ENCODE measurements at regions not wholly inside any gene's neighbourhood (a gene's known extent, or its start where the extent isn't known, plus 50 kb on each side); places are given as distances from the start of the nearest gene placed in this dataset.

GRCh38 chr2:66073172-66073571 is 361.8 kb upstream of the MEIS1 start:
- intact Hi-C loops (cut with DNase I): no loop called here
- no peak for TF ChIP-seq CTCF (IDR thresholded peaks at IDR 0.05)
- no peaks in the 10 kb centered on the region for H3K36me3 ChIP-seq
- H3K27me3 ChIP-seq: no peaks in the 10 kb centered on the region
- no peak overlapping the region for H3K27ac ChIP-seq
- ATAC-seq: no peak
- no peak overlapping the region for H3K4me3 ChIP-seq
- no peaks in the 10 kb centered on the region for H3K9me3 ChIP-seq
- no peak for DNase-seq
- H3K4me1 ChIP-seq: no peaks in the 10 kb centered on the region

GRCh38 chr2:66070721-66071602 is 364.0 kb upstream of the MEIS1 start:
- no peaks in the 10 kb centered on the region for H3K36me3 ChIP-seq
- no peaks in the 10 kb centered on the region for H3K27me3 ChIP-seq
- intact Hi-C loops (cut with DNase I): no loop called here
- no peak overlapping the region for H3K27ac ChIP-seq
- TF ChIP-seq CTCF (IDR thresholded peaks at IDR 0.05): no peak
- ATAC-seq (no peak), DNase-seq (no peak)
- H3K4me3 ChIP-seq: peak overlapping the region; percentile 34
- no peaks in the 10 kb centered on the region for H3K9me3 ChIP-seq
- H3K4me1 ChIP-seq: no peaks in the 10 kb centered on the region

GRCh38 chr2:66069937-66070720 is 364.8 kb upstream of the MEIS1 start:
- ATAC-seq (no peak), DNase-seq (no peak)
- intact Hi-C loops (cut with DNase I): no loop called here
- no peaks in the 10 kb centered on the region for H3K9me3 ChIP-seq
- H3K36me3 ChIP-seq: no peaks in the 10 kb centered on the region
- H3K4me1 ChIP-seq: no peaks in the 10 kb centered on the region
- no peak overlapping the region for H3K27ac ChIP-seq
- H3K27me3 ChIP-seq: no peaks in the 10 kb centered on the region
- no peak for TF ChIP-seq CTCF (IDR thresholded peaks at IDR 0.05)
- H3K4me3 ChIP-seq: peak overlapping the region; percentile 34

- ATAC-seq (no peak), DNase-seq (no peak)
- Histone ChIP-seq H3K27me3 (no peaks in the 10 kb centered on the region), H3K4me3 (no peak overlapping the region), H3K9me3 (no peaks in the 10 kb centered on the region), H3K4me1 (no peaks in the 10 kb centered on the region), H3K27ac (no peak overlapping the region), H3K36me3 (no peaks in the 10 kb centered on the region)
- no peak for TF ChIP-seq CTCF (IDR thresholded peaks at IDR 0.05)
- intact Hi-C loops (cut with DNase I): no loop called here
Observed at GRCh38 chr2:66066032-66066431, 368.9 kb upstream of the MEIS1 start.

GRCh38 chr2:66059332-66059731 is 375.6 kb upstream of the MEIS1 start:
- intact Hi-C loops (cut with DNase I): no loop called here
- ATAC-seq: no peak

More at GRCh38 chr2:66059332-66059731, 375.6 kb upstream of the MEIS1 start:
- H3K4me3 ChIP-seq: no peak overlapping the region
- no peak overlapping the region for H3K27ac ChIP-seq
- no peak for DNase-seq
- no peak for TF ChIP-seq CTCF (IDR thresholded peaks at IDR 0.05)
- H3K4me1 ChIP-seq: no peaks in the 10 kb centered on the region
- no peaks in the 10 kb centered on the region for H3K9me3 ChIP-seq
- H3K36me3 ChIP-seq: no peaks in the 10 kb centered on the region
- H3K27me3 ChIP-seq: no peaks in the 10 kb centered on the region

All from upper lobe of right lung (tissue), 1 donor.